ENCODE measurements at regions not wholly inside any gene's neighbourhood (a gene's known extent, or its start where the extent isn't known, plus 50 kb on each side); places are given as distances from the start of the nearest gene placed in this dataset.

DNA sequence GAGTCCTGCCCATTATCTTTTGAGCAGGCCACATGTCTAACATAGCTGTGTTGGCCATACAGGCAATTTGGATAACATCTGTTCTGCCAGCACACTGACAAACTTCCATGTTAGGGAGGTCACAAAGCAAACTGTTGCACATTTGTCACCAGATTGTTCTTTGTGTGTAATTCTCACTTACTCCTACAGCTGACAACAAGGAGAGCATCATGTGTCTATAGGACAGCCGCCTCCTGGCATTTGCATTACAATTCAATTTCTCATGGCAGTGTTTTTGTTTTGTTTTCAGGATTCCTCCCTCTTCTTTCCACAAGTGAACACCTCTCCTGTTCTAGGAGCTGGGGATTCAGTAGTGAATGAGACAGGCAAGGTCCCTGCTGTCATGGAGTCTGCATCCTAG lies 94.3 kb upstream of the LEF1 start:
- no peaks in the 10 kb centered on the region for H3K79me2 ChIP-seq (ENCODE audit: low read length)
- H3K9ac ChIP-seq (ENCODE audit: low read length) = no peak overlapping the region
- H3F3A ChIP-seq (ENCODE audit: insufficient read depth, low read length) = no peaks in the 10 kb centered on the region
- H3K4me2 ChIP-seq (ENCODE audit: low read depth, low read length) = no peak overlapping the region
- no peaks in the 10 kb centered on the region for H3K27me3 ChIP-seq (replicated peaks; ENCODE audit: insufficient read depth, low read length)
- TF ChIP-seq EZH2 (optimal IDR thresholded peaks at IDR 0.05; ENCODE audit: low read depth, low read length) = no peak
- no peak for TF ChIP-seq EZH2phosphoT487 (IDR thresholded peaks at IDR 0.05; ENCODE audit: low read length)
- TF ChIP-seq CTCF (IDR thresholded peaks at IDR 0.05; ENCODE audit: low read length) = no peak
- no peak overlapping the region for H3K4me3 ChIP-seq (ENCODE audit: low read length)
- no peak overlapping the region for H3K27ac ChIP-seq (ENCODE audit: low read length)
- no peaks in the 10 kb centered on the region for H3K9me2 ChIP-seq (replicated peaks; ENCODE audit: insufficient read depth, low read length)
- H3K9me3 ChIP-seq (replicated peaks; ENCODE audit: insufficient read depth, low read length) = no peaks in the 10 kb centered on the region
- H4K20me1 ChIP-seq (ENCODE audit: insufficient read depth, low read length) = no peaks in the 10 kb centered on the region
- H3K36me3 ChIP-seq (replicated peaks; ENCODE audit: insufficient read depth, low read length) = no peaks in the 10 kb centered on the region
- DNase-seq = no peak
- no peak overlapping the region for H2AFZ ChIP-seq (ENCODE audit: low read length)
- no peaks in the 10 kb centered on the region for H3K4me1 ChIP-seq (ENCODE audit: low read length)

DNA sequence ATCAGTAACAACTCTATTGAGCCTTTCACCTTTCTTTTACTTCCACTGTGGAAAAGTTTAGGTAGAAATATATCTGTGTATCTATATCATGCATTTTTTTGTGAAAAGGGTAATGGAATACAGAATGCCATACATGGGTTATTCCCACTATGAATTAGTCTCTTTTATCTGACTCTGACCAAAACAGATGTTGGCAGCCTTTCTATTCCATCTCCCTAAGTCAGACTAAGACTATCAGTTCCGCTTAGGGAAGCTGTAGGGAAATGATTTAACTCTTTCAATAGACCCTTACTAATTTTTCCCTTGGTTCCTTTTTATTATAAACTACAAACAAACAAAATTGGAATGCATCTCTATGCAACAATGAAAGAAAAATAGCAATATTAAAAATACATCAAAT lies 92.3 kb upstream of the LEF1 start:
- H3K9me3 ChIP-seq (replicated peaks; ENCODE audit: insufficient read depth, low read length) = no peaks in the 10 kb centered on the region
- H4K20me1 ChIP-seq (ENCODE audit: insufficient read depth, low read length) = no peaks in the 10 kb centered on the region
- no peaks in the 10 kb centered on the region for H3K4me1 ChIP-seq (ENCODE audit: low read length)
- no peaks in the 10 kb centered on the region for H3K27me3 ChIP-seq (replicated peaks; ENCODE audit: insufficient read depth, low read length)
- H2AFZ ChIP-seq (ENCODE audit: low read length) = no peak overlapping the region
- TF ChIP-seq EZH2 (optimal IDR thresholded peaks at IDR 0.05; ENCODE audit: low read depth, low read length) = no peak
- no peaks in the 10 kb centered on the region for H3K9me2 ChIP-seq (replicated peaks; ENCODE audit: insufficient read depth, low read length)
- H3K79me2 ChIP-seq (ENCODE audit: low read length) = no peaks in the 10 kb centered on the region
- no peak overlapping the region for H3K27ac ChIP-seq (ENCODE audit: low read length)
- no peaks in the 10 kb centered on the region for H3F3A ChIP-seq (ENCODE audit: insufficient read depth, low read length)
- no peak overlapping the region for H3K4me3 ChIP-seq (ENCODE audit: low read length)
- no peaks in the 10 kb centered on the region for H3K36me3 ChIP-seq (replicated peaks; ENCODE audit: insufficient read depth, low read length)
- no peak overlapping the region for H3K9ac ChIP-seq (ENCODE audit: low read length)
- no peak for DNase-seq
- H3K4me2 ChIP-seq (ENCODE audit: low read depth, low read length) = no peak overlapping the region

DNA sequence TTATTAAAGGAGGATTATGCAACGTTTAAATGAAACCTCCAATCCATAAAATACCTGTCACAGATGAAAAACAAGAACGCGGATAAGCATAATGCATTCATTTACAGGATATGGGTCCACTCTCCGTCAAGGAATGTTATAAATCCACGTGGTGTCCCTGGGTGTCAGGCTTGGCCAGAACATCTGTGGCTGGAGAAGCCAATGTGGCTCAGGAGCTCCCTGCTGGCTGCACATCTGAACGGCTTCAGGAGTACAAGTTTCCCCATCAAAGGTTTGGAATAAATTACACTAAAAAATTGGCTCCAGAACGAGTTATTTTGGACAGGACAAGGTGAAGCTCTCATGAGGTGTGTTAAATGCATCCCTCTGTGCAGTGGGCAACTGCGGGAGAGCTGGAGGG lies 87.8 kb upstream of the LEF1 start:
- Histone ChIP-seq H3K79me2 (ENCODE audit: low read length) (no peaks in the 10 kb centered on the region), H4K20me1 (ENCODE audit: insufficient read depth, low read length) (no peaks in the 10 kb centered on the region), H3K27me3 (replicated peaks; ENCODE audit: insufficient read depth, low read length) (no peaks in the 10 kb centered on the region), H3K4me1 (ENCODE audit: low read length) (no peaks in the 10 kb centered on the region), H3K9ac (ENCODE audit: low read length) (no peak overlapping the region), H2AFZ (ENCODE audit: low read length) (no peak overlapping the region), H3K9me2 (replicated peaks; ENCODE audit: insufficient read depth, low read length) (no peaks in the 10 kb centered on the region), H3K36me3 (replicated peaks; ENCODE audit: insufficient read depth, low read length) (no peaks in the 10 kb centered on the region), H3K9me3 (replicated peaks; ENCODE audit: insufficient read depth, low read length) (no peaks in the 10 kb centered on the region), H3K27ac (ENCODE audit: low read length) (no peak overlapping the region), H3K4me3 (ENCODE audit: low read length) (no peak overlapping the region), H3K4me2 (ENCODE audit: low read depth, low read length) (no peak overlapping the region), H3F3A (ENCODE audit: insufficient read depth, low read length) (no peaks in the 10 kb centered on the region)
- TF ChIP-seq CTCF (IDR thresholded peaks at IDR 0.05; ENCODE audit: low read length) (no peak), EZH2 (optimal IDR thresholded peaks at IDR 0.05; ENCODE audit: low read depth, low read length) (no peak), EZH2phosphoT487 (IDR thresholded peaks at IDR 0.05; ENCODE audit: low read length) (no peak)
- DNase-seq = no peak

DNA sequence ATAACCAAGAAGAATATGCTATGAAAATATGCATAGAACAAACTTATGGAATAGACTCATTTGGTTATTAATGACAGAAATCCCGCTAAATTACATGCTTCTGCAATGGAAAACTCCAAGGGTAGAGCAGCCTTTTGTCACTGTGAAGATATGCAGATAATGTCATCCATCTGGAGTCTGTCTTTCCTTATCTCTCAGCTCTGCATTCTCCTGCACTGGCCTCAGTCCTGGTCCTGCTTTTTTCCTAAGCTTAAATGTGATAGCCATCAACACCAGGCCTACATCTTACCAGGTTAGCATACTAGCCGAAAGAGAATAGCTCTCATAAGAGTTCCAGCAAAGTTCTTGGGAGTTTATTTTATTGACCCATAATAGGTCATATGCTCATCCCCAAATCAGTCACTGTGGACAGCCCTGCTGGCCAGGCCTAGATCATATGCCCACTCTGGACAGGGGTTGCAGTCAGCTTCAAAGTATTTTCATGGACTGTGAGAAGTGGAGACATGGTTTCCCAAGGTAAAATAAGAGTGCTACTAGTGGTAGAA lies 86.5 kb upstream of the LEF1 start:
- no peak overlapping the region for H3K4me3 ChIP-seq (ENCODE audit: low read length)
- TF ChIP-seq EZH2 (optimal IDR thresholded peaks at IDR 0.05; ENCODE audit: low read depth, low read length) (no peak), EZH2phosphoT487 (IDR thresholded peaks at IDR 0.05; ENCODE audit: low read length) (no peak), CTCF (IDR thresholded peaks at IDR 0.05; ENCODE audit: low read length) (no peak)
- H3K9ac ChIP-seq (ENCODE audit: low read length) = no peak overlapping the region
- no peaks in the 10 kb centered on the region for H3K9me2 ChIP-seq (replicated peaks; ENCODE audit: insufficient read depth, low read length)
- H4K20me1 ChIP-seq (ENCODE audit: insufficient read depth, low read length) = no peaks in the 10 kb centered on the region
- no peak overlapping the region for H2AFZ ChIP-seq (ENCODE audit: low read length)
- H3K27ac ChIP-seq (ENCODE audit: low read length) = no peak overlapping the region
- no peaks in the 10 kb centered on the region for H3K27me3 ChIP-seq (replicated peaks; ENCODE audit: insufficient read depth, low read length)
- H3K79me2 ChIP-seq (ENCODE audit: low read length) = no peaks in the 10 kb centered on the region
- no peaks in the 10 kb centered on the region for H3F3A ChIP-seq (ENCODE audit: insufficient read depth, low read length)
- H3K4me2 ChIP-seq (ENCODE audit: low read depth, low read length) = no peak overlapping the region
- DNase-seq = no peak
- H3K36me3 ChIP-seq (replicated peaks; ENCODE audit: insufficient read depth, low read length) = no peaks in the 10 kb centered on the region
- H3K9me3 ChIP-seq (replicated peaks; ENCODE audit: insufficient read depth, low read length) = no peaks in the 10 kb centered on the region
- no peaks in the 10 kb centered on the region for H3K4me1 ChIP-seq (ENCODE audit: low read length)

Measured in MM.1S (cell line).